Fibroblast of peridontal ligament (primary cell): ENCODE measurements at regions not wholly inside any gene's neighbourhood (a gene's known extent, or its start where the extent isn't known, plus 50 kb on each side); places are given as distances from the start of the nearest gene placed in this dataset.

ENCODE experiments used
- DNase-seq: peaks from one replicate; pipeline ENCODE4 v3.0.0-alpha.2; 2010; ENCODE audit errors: extremely low read depth

GRCh38 chr4:67122029-67122428 is 423.3 kb downstream of the CENPC start:
- no peak for DNase-seq

- no peak for DNase-seq
Observed at GRCh38 chr4:67120369-67120768, 424.9 kb downstream of the CENPC start.

- DNase-seq: no peak
Observed at GRCh38 chr4:67109276-67109675, 436.0 kb downstream of the CENPC start.

GRCh38 chr4:67106861-67107460 is 438.3 kb downstream of the CENPC start:
- DNase-seq: no peak

- DNase-seq: no peak
Observed at GRCh38 chr4:67104145-67104544, 441.2 kb downstream of the CENPC start.

GRCh38 chr4:67103001-67103747 is 442.1 kb downstream of the CENPC start:
- no peak for DNase-seq

- no peak for DNase-seq
Observed at GRCh38 chr4:67101612-67102011, 443.7 kb downstream of the CENPC start.

GRCh38 chr4:67092351-67092750 is 453.0 kb downstream of the CENPC start:
- DNase-seq: no peak

GRCh38 chr4:67091673-67092072 is 453.6 kb downstream of the CENPC start:
- no peak for DNase-seq

- DNase-seq: no peak
Observed at GRCh38 chr4:67087897-67088296, 457.4 kb downstream of the CENPC start.

- no peak for DNase-seq
Observed at GRCh38 chr4:67084783-67085182, 460.5 kb downstream of the CENPC start.

GRCh38 chr4:67083496-67083895 is 461.8 kb downstream of the CENPC start:
- DNase-seq: no peak

GRCh38 chr4:67082746-67083145 is 462.6 kb downstream of the CENPC start:
- DNase-seq: no peak

- DNase-seq: no peak
Observed at GRCh38 chr4:67080046-67080557, 465.2 kb downstream of the CENPC start.

GRCh38 chr4:67071641-67072040 is 473.7 kb downstream of the CENPC start:
- DNase-seq: no peak

GRCh38 chr4:67055319-67055718 is 490.0 kb downstream of the CENPC start:
- DNase-seq: no peak

- no peak for DNase-seq
Observed at GRCh38 chr4:67054896-67055295, 490.4 kb downstream of the CENPC start.

GRCh38 chr4:67052814-67053675 is 492.3 kb downstream of the CENPC start:
- DNase-seq: no peak

- DNase-seq: no peak
Observed at GRCh38 chr4:67051000-67051789, 494.1 kb downstream of the CENPC start.

GRCh38 chr4:67049446-67049845 is 495.9 kb downstream of the CENPC start:
- no peak for DNase-seq

- no peak for DNase-seq
Observed at GRCh38 chr4:67048530-67048929, 496.8 kb downstream of the CENPC start.

GRCh38 chr4:67040315-67040714 is 505.0 kb downstream of the CENPC start:
- no peak for DNase-seq
